Cardiac septum (tissue), 1 donor: ENCODE measurements at regions not wholly inside any gene's neighbourhood (a gene's known extent, or its start where the extent isn't known, plus 50 kb on each side); places are given as distances from the start of the nearest gene placed in this dataset.
"Not testable (repeated sequence)": the region's sequence is repeated elsewhere in the genome, so short reads cannot be mapped to it uniquely, and the experiment has no call there.

Source experiments
- DNase-seq: peaks from one replicate; pipeline ENCODE4 v3.0.0-alpha.2; 2020; ENCODE audit warnings: low spot score
- intact Hi-C: fragments of 100-400 bp; cut with DNase I; formaldehyde crosslinking; loops from one replicate; pipeline ENCODE4 v1.14.0; 2022
- donor health status: DM: no; HTN: no; CAD: no.

- intact Hi-C loops, DNase-seq: not testable (repeated sequence)
Observed at GRCh38 chr22:16463472-16463871, 129.1 kb downstream of the CCT8L2 start.

GRCh38 chr22:16447451-16447850 lies 145.2 kb downstream of the CCT8L2 start:
- DNase-seq, intact Hi-C loops: not testable (repeated sequence)

- DNase-seq, intact Hi-C loops: not testable (repeated sequence)
Observed at GRCh38 chr22:16446755-16447440, 145.7 kb downstream of the CCT8L2 start.

DNA sequence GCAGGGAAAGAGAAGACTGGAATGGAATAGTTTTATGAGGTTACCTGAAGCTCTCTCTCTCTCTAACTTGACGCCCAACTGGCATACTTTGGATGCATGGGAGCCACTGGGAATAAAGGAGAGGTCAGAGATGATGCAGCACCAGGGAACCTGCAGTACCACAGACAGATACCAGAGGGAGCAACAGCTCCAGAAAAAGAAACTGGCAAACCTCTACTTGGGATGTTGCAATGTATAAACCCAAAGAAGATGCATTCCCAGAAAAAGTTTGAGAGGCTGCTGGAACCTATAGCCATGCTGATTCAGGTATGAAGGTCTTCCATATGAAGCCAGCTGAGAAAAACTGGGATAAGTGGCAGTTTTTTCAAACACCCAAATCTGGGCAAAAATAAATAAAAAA lies 151.6 kb downstream of the CCT8L2 start:
- DNase-seq, intact Hi-C loops: not testable (repeated sequence)

- intact Hi-C loops, DNase-seq: not testable (repeated sequence)
Observed at GRCh38 chr22:16423476-16423875, 169.1 kb downstream of the CCT8L2 start.

DNA sequence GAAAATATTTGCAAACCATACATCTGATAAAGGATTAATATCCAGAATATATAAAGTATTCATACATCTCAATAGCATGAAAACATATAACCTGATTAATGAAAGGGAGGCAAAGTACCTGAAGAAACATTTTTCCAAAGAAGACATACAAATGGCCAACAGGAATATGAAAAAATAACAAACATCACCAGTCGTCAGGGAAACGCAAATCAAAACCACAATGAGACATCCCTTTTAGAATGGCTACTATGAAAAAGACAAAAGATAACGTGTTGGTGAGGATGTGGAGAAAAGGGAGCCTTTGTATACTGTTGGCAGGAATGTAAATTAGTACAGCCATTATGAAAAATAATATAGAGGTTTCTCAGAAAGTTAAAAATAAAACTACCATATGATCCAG lies 175.1 kb downstream of the CCT8L2 start:
- intact Hi-C loops, DNase-seq: not testable (repeated sequence)

- DNase-seq, intact Hi-C loops: not testable (repeated sequence)
Observed at GRCh38 chr22:16404639-16405038, 188.0 kb downstream of the CCT8L2 start.

GRCh38 chr22:16403661-16404060 lies 188.9 kb downstream of the CCT8L2 start:
- intact Hi-C loops, DNase-seq: not testable (repeated sequence)

- DNase-seq, intact Hi-C loops: not testable (repeated sequence)
Observed at GRCh38 chr22:16402874-16403399, 189.7 kb downstream of the CCT8L2 start.

DNA sequence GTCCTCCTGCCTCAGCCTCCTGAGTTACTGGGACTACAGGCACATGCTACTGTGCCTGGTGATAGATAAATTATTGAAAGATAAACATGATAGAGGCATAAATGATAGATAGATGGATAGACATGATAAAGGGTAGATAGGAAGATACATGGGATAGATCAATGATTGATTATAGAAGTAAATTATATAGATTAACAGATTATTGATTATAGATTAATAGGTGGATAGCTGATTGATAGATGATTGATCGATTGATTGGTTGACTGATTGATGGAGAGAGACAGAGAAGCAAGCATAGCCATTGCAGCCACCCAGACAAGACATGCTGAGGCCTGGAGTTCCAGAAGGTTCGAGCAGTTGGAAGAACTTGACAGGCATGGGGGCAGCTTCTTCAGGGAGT lies 199.1 kb downstream of the CCT8L2 start:
- DNase-seq, intact Hi-C loops: not testable (repeated sequence)

GRCh38 chr22:16391417-16391930 lies 201.1 kb downstream of the CCT8L2 start:
- intact Hi-C loops, DNase-seq: not testable (repeated sequence)

DNA sequence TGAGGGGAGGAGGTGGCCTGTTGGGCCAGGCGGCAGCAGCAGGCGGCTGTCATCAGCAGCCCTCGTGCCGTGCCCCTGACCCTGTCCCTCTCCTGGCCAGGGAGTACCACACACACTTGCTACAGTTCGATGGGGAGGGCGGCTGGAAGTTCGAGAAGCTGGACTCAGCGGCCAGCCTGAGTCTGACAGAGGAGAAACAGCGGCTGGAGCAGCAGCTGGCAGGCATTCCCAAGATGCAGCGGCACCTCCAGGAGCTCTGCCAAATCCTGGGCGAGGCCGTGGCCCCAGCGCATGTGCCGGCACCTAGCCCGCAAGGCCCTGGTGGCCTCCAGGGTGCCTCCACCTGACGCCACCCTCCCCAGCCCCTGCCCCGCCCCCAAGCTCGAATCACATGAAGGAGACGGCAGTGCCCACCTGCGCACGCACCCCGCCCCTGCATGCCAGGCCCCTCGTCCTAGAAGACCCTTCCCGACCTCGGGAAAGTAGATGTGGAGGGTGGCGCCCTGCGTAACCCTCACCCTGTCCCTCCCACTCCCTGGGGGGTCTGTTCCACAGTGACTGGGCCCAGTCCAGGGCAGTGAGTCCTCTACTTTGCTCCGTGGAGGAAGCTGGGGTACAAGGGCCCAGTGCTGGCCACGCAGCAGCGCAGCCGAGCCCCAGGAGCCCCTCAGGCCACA lies 201.9 kb downstream of the CCT8L2 start:
- DNase-seq, intact Hi-C loops: not testable (repeated sequence)

GRCh38 chr22:16390046-16390445 lies 202.6 kb downstream of the CCT8L2 start:
- DNase-seq, result peak; percentile 41
- intact Hi-C loops, result not testable (repeated sequence)

GRCh38 chr22:16389256-16389655 lies 203.4 kb downstream of the CCT8L2 start:
- intact Hi-C loops, result not testable (repeated sequence)
- peak; percentile 64 for DNase-seq

DNA sequence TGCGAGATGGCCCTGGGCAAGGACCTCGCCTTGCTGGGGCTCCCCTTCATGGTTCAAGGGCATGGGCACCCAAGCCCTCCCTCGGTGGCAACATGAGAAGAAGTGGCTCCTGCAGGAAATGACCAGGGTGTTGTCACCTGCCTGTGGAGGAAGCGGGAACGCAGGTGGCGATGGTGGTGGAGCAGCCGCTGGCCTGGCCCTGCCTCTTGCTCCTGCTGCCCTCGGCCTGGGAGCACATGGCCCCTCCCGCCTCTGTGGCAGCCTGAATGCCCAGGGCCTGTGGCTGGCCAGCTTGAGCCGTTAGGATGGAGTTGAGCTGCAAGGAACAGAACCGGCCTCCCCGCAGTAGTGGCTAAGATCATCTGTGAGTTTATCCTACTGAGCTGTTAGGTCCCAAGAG lies 204.0 kb downstream of the CCT8L2 start:
- intact Hi-C loops, result not testable (repeated sequence)

DNA sequence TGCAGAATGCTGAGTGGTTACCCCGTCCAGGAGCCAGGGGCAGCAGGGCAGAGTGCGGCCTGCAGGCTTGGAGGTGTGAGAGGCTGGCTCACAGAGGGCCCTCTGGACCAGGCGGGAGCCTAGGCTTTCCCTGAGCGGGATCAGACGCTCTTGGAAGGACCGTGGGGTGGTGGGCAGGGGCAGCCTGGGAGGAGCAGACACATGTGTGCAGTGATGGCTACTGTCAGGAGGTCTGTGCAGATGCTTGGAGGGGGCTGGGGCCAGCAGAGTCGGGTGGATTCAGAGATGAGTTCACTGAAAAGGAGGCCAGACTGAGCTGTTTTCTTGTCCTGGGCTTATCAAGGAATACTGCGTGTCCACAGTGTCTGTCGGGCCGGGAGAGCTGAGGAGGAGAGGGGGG lies 204.5 kb downstream of the CCT8L2 start:
- intact Hi-C loops, result not testable (repeated sequence)
- DNase-seq, result peak; percentile 69

More for the DNA sequence above, 204.0 kb downstream of the CCT8L2 start:
- not testable (repeated sequence) for DNase-seq

DNA sequence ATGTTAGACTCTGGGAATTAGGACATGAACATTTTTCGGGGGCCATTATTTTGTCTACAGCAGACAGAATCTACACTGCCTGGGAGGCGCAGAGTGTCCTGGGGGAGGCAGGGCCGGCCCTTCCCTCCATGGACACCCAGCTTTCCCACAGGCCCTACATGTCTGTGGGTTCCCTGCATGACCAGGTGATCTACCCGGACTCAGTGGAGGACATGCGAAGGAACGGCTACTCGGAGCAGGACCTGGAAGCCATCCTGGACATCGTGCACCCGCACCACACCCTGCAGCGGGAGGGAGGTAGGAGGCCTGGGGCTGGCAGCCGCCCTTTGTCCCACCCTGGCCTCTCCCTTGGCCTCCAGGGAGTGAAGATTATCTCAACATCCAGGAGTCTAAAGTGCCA lies 205.1 kb downstream of the CCT8L2 start:
- DNase-seq, intact Hi-C loops: not testable (repeated sequence)

DNA sequence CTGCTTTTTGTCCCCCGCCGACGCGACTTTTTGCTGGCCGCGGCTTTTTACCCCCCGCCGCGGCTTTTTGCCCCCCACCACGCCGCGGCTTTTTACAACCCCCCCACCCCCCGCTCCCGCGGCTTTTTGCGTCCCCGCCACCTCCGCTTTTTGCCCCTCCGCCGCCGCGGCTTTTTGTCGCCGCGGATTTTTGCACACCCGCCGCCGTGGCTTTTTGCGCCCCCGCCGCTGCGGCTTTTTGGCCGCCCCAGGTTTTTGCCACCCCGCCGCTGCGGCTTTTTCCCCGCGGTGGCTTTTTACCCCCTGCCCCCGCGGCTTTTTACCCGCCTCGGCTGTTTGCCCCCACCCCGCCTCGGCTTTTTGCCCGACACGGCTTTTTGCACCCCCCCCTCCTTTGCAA lies 205.5 kb downstream of the CCT8L2 start:
- intact Hi-C loops, result no loop called here
- peak; percentile 43 for DNase-seq

GRCh38 chr22:16361328-16361727 lies 231.3 kb downstream of the CCT8L2 start:
- intact Hi-C loops, DNase-seq: not testable (repeated sequence)

GRCh38 chr22:16352637-16353036 lies 240.0 kb downstream of the CCT8L2 start:
- intact Hi-C loops, result not testable (repeated sequence)

More at GRCh38 chr22:16352637-16353036, 240.0 kb downstream of the CCT8L2 start:
- DNase-seq, result not testable (repeated sequence)
